Endometrium (tissue), 2 donors: ENCODE measurements at regions not wholly inside any gene's neighbourhood (a gene's known extent, or its start where the extent isn't known, plus 50 kb on each side); places are given as distances from the start of the nearest gene placed in this dataset.

Source experiments
- FAIRE-seq: peaks from 2 replicates; lab custom pipeline; 2012; peaks lifted over from hg19 to GRCh38; lab: Jason Lieb, UNC
- donor health status: control.
- donor health status: control.

GRCh38 chr9:129283291-129283691, 105.2 kb upstream of the IER5L start:
- no peak for FAIRE-seq

GRCh38 chr9:129282731-129283211, 104.7 kb upstream of the IER5L start:
- FAIRE-seq: no peak

- FAIRE-seq: no peak
Observed at GRCh38 chr9:129282272-129282671, 104.2 kb upstream of the IER5L start.

GRCh38 chr9:129281506-129282145, 103.6 kb upstream of the IER5L start:
- FAIRE-seq: no peak

- no peak for FAIRE-seq
Observed at GRCh38 chr9:129280623-129281271, 102.7 kb upstream of the IER5L start.

- FAIRE-seq: no peak
Observed at GRCh38 chr9:129280236-129280622, 102.2 kb upstream of the IER5L start.

GRCh38 chr9:129278391-129279237, 100.6 kb upstream of the IER5L start:
- FAIRE-seq: no peak

GRCh38 chr9:129276486-129277230, 98.6 kb upstream of the IER5L start:
- no peak for FAIRE-seq

- no peak for FAIRE-seq
Observed at GRCh38 chr9:129275626-129276247, 97.7 kb upstream of the IER5L start.

- no peak for FAIRE-seq
Observed at GRCh38 chr9:129273941-129274684, 96.1 kb upstream of the IER5L start.

- no peak for FAIRE-seq
Observed at GRCh38 chr9:129273136-129273895, 95.3 kb upstream of the IER5L start.

- no peak for FAIRE-seq
Observed at GRCh38 chr9:129272348-129273025, 94.4 kb upstream of the IER5L start.

- FAIRE-seq: no peak
Observed at GRCh38 chr9:129270903-129271431, 92.9 kb upstream of the IER5L start.

GRCh38 chr9:129270205-129270604, 92.1 kb upstream of the IER5L start:
- FAIRE-seq: no peak

- FAIRE-seq: no peak
Observed at GRCh38 chr9:129267141-129267540, 89.1 kb upstream of the IER5L start.

- FAIRE-seq: no peak
Observed at GRCh38 chr9:129266536-129266935, 88.5 kb upstream of the IER5L start.

- no peak for FAIRE-seq
Observed at GRCh38 chr9:129264388-129264787, 86.3 kb upstream of the IER5L start.

GRCh38 chr9:129263836-129264235, 85.8 kb upstream of the IER5L start:
- FAIRE-seq: no peak

- FAIRE-seq: no peak
Observed at GRCh38 chr9:129262261-129262660, 84.2 kb upstream of the IER5L start.
